ENCODE measurements at regions not wholly inside any gene's neighbourhood (a gene's known extent, or its start where the extent isn't known, plus 50 kb on each side); places are given as distances from the start of the nearest gene placed in this dataset.

DNA sequence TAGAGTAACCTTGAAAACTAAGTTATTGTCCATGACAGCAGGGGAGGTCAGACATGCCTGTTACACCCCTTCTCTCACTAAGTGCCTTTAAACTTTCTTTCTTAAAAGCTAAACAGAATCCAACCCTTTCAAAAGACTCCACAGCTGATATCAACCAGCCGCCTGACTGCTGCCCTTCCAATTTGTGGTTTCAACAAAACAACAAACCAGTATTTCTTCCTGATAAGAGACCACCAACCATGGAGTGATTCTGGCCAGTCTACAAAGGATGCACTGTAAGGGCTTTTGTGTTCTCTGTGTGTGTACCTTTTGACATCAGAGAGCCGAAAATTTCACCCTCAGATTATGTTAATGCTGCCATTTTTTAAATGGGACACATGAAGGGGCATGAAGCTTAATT lies 1204.2 kb downstream of the ROBO2 start:
- 68 to 79% (median 74%) methylated on average over 2 of the region's 2 CpGs for WGBS, 4 donors
- TF ChIP-seq, protein P1, sequence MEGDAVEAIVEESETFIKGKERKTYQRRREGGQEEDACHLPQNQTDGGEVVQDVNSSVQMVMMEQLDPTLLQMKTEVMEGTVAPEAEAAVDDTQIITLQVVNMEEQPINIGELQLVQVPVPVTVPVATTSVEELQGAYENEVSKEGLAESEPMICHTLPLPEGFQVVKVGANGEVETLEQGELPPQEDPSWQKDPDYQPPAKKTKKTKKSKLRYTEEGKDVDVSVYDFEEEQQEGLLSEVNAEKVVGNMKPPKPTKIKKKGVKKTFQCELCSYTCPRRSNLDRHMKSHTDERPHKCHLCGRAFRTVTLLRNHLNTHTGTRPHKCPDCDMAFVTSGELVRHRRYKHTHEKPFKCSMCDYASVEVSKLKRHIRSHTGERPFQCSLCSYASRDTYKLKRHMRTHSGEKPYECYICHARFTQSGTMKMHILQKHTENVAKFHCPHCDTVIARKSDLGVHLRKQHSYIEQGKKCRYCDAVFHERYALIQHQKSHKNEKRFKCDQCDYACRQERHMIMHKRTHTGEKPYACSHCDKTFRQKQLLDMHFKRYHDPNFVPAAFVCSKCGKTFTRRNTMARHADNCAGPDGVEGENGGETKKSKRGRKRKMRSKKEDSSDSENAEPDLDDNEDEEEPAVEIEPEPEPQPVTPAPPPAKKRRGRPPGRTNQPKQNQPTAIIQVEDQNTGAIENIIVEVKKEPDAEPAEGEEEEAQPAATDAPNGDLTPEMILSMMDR (IDR thresholded peaks at IDR 0.05), result no peak
- TF ChIP-seq POLR2A (IDR thresholded peaks at IDR 0.05), result no peak
- no peak for DNase-seq
- H3K36me3 ChIP-seq (replicated peaks in 1 of 2), result no peaks in the 10 kb centered on the region
- no peak overlapping the region for H3K4me3 ChIP-seq
- H3K9me3 ChIP-seq (replicated peaks in 1 of 3), result no peaks in the 10 kb centered on the region
- H3K27ac ChIP-seq, result no peak overlapping the region
- no peaks in the 10 kb centered on the region for H3K4me1 ChIP-seq (replicated peaks in 1 of 2)
- no peaks in the 10 kb centered on the region for H3K27me3 ChIP-seq
- intact Hi-C loops (cut with DNase I), result no loop called here

DNA sequence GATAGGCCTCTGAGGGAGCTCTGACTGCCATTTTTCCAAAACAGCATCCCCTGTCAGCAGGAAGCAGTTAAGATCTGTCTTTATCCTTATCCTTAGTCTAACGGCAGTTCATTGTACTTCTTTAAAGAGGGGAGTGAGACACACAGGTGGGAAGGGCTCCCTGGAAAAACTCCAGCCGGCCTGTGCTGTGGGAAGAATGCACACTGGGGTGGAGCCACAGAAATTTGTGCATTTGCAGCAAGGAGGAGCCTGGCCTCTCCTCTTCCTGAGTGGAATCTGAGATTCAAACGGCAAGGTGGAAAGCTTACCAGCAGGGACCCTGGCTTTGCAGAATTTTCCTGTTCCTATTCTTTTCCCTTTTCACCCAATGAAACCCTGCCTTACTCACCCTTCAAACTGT lies 1209.4 kb downstream of the ROBO2 start:
- H3K27ac ChIP-seq, result no peak overlapping the region
- H3K9me3 ChIP-seq (replicated peaks in 1 of 3), result no peaks in the 10 kb centered on the region
- intact Hi-C loops (cut with DNase I), result no loop called here
- DNase-seq, result no peak
- H3K36me3 ChIP-seq (replicated peaks in 1 of 2), result no peaks in the 10 kb centered on the region
- H3K27me3 ChIP-seq, result no peaks in the 10 kb centered on the region
- no peaks in the 10 kb centered on the region for H3K4me1 ChIP-seq (replicated peaks in 1 of 2)
- TF ChIP-seq POLR2A (IDR thresholded peaks at IDR 0.05), result no peak
- TF ChIP-seq, protein P1 (IDR thresholded peaks at IDR 0.05), result no peak
- no peak overlapping the region for H3K4me3 ChIP-seq
- WGBS, 4 donors, result 49 to 56% (median 51%) methylated on average over 3 of the region's 3 CpGs

DNA sequence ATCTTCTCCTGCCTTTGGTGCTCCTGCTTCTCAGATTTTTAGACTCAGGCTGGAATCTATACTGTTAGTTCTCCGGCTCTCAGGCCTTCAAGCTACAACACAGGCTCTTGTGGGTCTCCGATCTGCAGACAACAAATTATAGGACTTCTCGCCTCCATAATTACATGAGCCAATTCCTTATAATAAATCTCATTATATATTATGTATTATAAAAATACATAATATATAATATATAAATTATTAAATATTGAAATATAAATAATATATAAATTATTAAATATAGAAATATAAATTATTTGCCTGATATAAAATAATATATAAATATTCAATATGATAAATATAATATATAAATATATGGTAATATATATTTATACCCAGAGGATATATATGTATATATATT lies 1214.0 kb downstream of the ROBO2 start:
- TF ChIP-seq POLR2A (IDR thresholded peaks at IDR 0.05), result no peak
- TF ChIP-seq, protein P1 (IDR thresholded peaks at IDR 0.05), result no peak
- Histone ChIP-seq H3K27ac (no peak overlapping the region), H3K4me1 (replicated peaks in 1 of 2) (no peaks in the 10 kb centered on the region), H3K27me3 (no peaks in the 10 kb centered on the region), H3K9me3 (replicated peaks in 1 of 3) (no peaks in the 10 kb centered on the region), H3K36me3 (replicated peaks in 1 of 2) (no peaks in the 10 kb centered on the region), H3K4me3 (no peak overlapping the region)
- DNase-seq, result no peak
- intact Hi-C loops (cut with DNase I), result no loop called here
- WGBS, 4 donors, result 86 to 93% (median 91%) methylated on average over 3 of the region's 3 CpGs

DNA sequence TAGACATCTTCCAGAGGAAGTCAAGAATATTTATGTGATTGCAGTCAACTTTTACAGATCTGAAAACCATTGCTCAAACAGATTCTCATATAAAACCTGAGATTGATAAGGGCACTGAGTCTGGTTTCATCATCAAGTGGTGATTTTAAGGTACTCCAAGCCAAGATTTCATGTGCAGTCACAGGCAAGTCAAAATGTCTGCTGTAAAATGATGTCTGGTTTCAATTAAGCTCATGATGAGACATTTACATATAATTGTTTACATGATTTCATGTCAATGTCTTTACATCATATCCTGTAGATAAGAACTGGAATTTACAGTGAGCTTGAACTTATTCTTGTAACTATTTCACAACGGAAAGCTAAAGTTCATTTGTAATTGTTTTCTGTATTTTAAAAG lies 1215.5 kb downstream of the ROBO2 start:
- H3K4me1 ChIP-seq (replicated peaks in 1 of 2), result no peaks in the 10 kb centered on the region
- H3K9me3 ChIP-seq (replicated peaks in 1 of 3), result no peaks in the 10 kb centered on the region
- no peak for DNase-seq
- H3K36me3 ChIP-seq (replicated peaks in 1 of 2), result no peaks in the 10 kb centered on the region
- intact Hi-C loops (cut with DNase I), result no loop called here
- no peak overlapping the region for H3K27ac ChIP-seq
- no peak overlapping the region for H3K4me3 ChIP-seq
- TF ChIP-seq, protein P1 (IDR thresholded peaks at IDR 0.05), result no peak
- TF ChIP-seq POLR2A (IDR thresholded peaks at IDR 0.05), result no peak
- no peaks in the 10 kb centered on the region for H3K27me3 ChIP-seq
- WGBS, 4 donors, result 39 to 77% (median 71%) methylated on average over 1 of the region's 1 CpG

Data from adrenal gland (tissue), 9 donors.